ENCODE measurements at regions not wholly inside any gene's neighbourhood (a gene's known extent, or its start where the extent isn't known, plus 50 kb on each side); places are given as distances from the start of the nearest gene placed in this dataset.

DNA sequence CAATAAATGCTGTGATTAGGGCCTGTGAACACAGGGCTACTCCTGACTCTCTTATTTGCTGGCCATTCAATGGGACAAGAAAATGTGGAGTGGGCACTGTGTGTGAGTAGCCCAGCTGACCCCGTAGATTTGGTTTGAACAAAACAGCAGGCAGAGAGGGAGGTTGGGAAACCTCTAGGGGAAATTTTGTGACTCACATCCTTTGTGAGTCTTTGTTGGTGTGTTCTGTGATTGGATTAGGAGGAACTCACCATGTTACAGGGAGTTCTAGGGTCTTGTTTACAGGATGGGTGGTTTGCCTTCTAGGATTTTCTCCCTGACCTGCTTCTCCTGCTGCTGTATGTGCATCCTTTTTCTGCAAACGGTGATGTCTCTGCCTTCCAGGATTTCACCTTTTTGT is 128.3 kb upstream of the MKI67 start (continued):
- TF ChIP-seq EGR1 (IDR thresholded peaks at IDR 0.05; ENCODE audit: low read depth in 2 of 2) (no peak), FOXA2 (IDR thresholded peaks at IDR 0.05) (no peak), HNF4G (IDR thresholded peaks at IDR 0.05) (no peak), HNF4A (conservative IDR thresholded peaks at IDR 0.05) (no peak), NR2F2 (IDR thresholded peaks at IDR 0.05) (no peak), JUND (IDR thresholded peaks at IDR 0.05) (no peak), RXRA (IDR thresholded peaks at IDR 0.05) (no peak), TAF1 (conservative IDR thresholded peaks at IDR 0.05) (no peak), SP1 (IDR thresholded peaks at IDR 0.05) (no peak), FOXA1 (IDR thresholded peaks at IDR 0.05) (no peak)
- TF ChIP-seq, protein P1, sequence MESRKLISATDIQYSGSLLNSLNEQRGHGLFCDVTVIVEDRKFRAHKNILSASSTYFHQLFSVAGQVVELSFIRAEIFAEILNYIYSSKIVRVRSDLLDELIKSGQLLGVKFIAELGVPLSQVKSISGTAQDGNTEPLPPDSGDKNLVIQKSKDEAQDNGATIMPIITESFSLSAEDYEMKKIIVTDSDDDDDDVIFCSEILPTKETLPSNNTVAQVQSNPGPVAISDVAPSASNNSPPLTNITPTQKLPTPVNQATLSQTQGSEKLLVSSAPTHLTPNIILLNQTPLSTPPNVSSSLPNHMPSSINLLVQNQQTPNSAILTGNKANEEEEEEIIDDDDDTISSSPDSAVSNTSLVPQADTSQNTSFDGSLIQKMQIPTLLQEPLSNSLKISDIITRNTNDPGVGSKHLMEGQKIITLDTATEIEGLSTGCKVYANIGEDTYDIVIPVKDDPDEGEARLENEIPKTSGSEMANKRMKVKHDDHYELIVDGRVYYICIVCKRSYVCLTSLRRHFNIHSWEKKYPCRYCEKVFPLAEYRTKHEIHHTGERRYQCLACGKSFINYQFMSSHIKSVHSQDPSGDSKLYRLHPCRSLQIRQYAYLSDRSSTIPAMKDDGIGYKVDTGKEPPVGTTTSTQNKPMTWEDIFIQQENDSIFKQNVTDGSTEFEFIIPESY (IDR thresholded peaks at IDR 0.05): no peak

DNA sequence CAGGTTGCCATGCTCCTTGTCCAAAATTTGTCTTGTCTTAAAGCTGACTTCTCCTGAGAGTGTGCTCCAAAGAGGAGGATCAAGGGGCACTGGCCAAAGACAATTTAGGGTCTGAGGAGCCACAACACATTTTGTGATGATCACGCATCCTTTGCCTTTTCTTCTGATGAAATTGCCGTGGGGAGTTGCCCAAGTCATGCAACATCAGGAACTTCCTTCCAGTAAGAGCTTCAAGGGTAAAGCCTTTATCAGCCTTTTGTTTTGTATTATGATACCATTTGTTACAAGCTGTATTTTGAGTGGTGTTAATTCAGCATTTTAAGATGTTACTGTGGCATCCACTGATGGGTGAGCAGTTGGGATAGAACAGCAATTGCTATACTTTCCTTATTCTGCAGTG is 131.2 kb upstream of the MKI67 start:
- no peak overlapping the region for H3K9ac ChIP-seq (ENCODE audit: low read depth in 1 of 2, low read length in 2 of 2)
- 87% methylated on average over 2 of the region's 2 CpGs for WGBS
- H3K4me3 ChIP-seq (ENCODE audit: low read depth in 1 of 3, low read length in 3 of 3): no peak overlapping the region
- no peaks in the 10 kb centered on the region for H3K36me3 ChIP-seq (ENCODE audit: control insufficient read depth in 4 of 4, insufficient read depth in 3 of 4, low read depth in 1 of 4, low read length in 3 of 4)
- H3K4me1 ChIP-seq (ENCODE audit: control insufficient read depth in 4 of 4, insufficient read depth in 4 of 4, low read length in 3 of 4): no peaks in the 10 kb centered on the region
- H3K9me3 ChIP-seq (ENCODE audit: control insufficient read depth in 4 of 4, low read length in 3 of 4): no peaks in the 10 kb centered on the region
- TF ChIP-seq GABPA (IDR thresholded peaks at IDR 0.05 in 1 of 2, conservative IDR thresholded peaks at IDR 0.05 in 1 of 2) (no peak), TAF1 (conservative IDR thresholded peaks at IDR 0.05) (no peak), FOXA2 (IDR thresholded peaks at IDR 0.05) (no peak), HNF4A (conservative IDR thresholded peaks at IDR 0.05) (no peak), HNF4G (IDR thresholded peaks at IDR 0.05) (no peak), RAD21 (IDR thresholded peaks at IDR 0.05) (no peak), YY1 (IDR thresholded peaks at IDR 0.05) (no peak), NR2F2 (IDR thresholded peaks at IDR 0.05) (no peak), RXRA (IDR thresholded peaks at IDR 0.05) (no peak), JUND (IDR thresholded peaks at IDR 0.05) (no peak), FOXA1 (IDR thresholded peaks at IDR 0.05) (no peak), EGR1 (IDR thresholded peaks at IDR 0.05; ENCODE audit: low read depth in 2 of 2) (no peak), SP1 (IDR thresholded peaks at IDR 0.05) (no peak)
- TF ChIP-seq, protein P2, sequence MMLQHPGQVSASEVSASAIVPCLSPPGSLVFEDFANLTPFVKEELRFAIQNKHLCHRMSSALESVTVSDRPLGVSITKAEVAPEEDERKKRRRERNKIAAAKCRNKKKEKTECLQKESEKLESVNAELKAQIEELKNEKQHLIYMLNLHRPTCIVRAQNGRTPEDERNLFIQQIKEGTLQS (IDR thresholded peaks at IDR 0.05): no peak
- TF ChIP-seq, protein P1 (IDR thresholded peaks at IDR 0.05): no peak
- TF ChIP-seq, protein P3, sequence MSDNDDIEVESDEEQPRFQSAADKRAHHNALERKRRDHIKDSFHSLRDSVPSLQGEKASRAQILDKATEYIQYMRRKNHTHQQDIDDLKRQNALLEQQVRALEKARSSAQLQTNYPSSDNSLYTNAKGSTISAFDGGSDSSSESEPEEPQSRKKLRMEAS (IDR thresholded peaks at IDR 0.05): no peak
- TF ChIP-seq, protein P4, sequence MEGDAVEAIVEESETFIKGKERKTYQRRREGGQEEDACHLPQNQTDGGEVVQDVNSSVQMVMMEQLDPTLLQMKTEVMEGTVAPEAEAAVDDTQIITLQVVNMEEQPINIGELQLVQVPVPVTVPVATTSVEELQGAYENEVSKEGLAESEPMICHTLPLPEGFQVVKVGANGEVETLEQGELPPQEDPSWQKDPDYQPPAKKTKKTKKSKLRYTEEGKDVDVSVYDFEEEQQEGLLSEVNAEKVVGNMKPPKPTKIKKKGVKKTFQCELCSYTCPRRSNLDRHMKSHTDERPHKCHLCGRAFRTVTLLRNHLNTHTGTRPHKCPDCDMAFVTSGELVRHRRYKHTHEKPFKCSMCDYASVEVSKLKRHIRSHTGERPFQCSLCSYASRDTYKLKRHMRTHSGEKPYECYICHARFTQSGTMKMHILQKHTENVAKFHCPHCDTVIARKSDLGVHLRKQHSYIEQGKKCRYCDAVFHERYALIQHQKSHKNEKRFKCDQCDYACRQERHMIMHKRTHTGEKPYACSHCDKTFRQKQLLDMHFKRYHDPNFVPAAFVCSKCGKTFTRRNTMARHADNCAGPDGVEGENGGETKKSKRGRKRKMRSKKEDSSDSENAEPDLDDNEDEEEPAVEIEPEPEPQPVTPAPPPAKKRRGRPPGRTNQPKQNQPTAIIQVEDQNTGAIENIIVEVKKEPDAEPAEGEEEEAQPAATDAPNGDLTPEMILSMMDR (IDR thresholded peaks at IDR 0.05; ENCODE audit: low read depth, low read length, missing input control): no peak
- TF ChIP-seq, protein P5, sequence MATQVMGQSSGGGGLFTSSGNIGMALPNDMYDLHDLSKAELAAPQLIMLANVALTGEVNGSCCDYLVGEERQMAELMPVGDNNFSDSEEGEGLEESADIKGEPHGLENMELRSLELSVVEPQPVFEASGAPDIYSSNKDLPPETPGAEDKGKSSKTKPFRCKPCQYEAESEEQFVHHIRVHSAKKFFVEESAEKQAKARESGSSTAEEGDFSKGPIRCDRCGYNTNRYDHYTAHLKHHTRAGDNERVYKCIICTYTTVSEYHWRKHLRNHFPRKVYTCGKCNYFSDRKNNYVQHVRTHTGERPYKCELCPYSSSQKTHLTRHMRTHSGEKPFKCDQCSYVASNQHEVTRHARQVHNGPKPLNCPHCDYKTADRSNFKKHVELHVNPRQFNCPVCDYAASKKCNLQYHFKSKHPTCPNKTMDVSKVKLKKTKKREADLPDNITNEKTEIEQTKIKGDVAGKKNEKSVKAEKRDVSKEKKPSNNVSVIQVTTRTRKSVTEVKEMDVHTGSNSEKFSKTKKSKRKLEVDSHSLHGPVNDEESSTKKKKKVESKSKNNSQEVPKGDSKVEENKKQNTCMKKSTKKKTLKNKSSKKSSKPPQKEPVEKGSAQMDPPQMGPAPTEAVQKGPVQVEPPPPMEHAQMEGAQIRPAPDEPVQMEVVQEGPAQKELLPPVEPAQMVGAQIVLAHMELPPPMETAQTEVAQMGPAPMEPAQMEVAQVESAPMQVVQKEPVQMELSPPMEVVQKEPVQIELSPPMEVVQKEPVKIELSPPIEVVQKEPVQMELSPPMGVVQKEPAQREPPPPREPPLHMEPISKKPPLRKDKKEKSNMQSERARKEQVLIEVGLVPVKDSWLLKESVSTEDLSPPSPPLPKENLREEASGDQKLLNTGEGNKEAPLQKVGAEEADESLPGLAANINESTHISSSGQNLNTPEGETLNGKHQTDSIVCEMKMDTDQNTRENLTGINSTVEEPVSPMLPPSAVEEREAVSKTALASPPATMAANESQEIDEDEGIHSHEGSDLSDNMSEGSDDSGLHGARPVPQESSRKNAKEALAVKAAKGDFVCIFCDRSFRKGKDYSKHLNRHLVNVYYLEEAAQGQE (IDR thresholded peaks at IDR 0.05): no peak
- no peak overlapping the region for H3K27ac ChIP-seq (ENCODE audit: low read depth in 1 of 2, low read length in 2 of 2)
- no peak for DNase-seq (ENCODE audit: low spot score)
- H3K27me3 ChIP-seq (ENCODE audit: control insufficient read depth in 4 of 4, insufficient read depth in 4 of 4, low read length in 3 of 4): peaks cover 0 to 12% (median 0%) of the 10 kb centered on the region in 4 donors

Measured in liver (tissue), 8 donors.